HTR-8/SVneo (cell line): ENCODE measurements at regions not wholly inside any gene's neighbourhood (a gene's known extent, or its start where the extent isn't known, plus 50 kb on each side); places are given as distances from the start of the nearest gene placed in this dataset.

Experiments
- DNase-seq: peaks from one replicate; pipeline ENCODE4 v3.0.0; 2011; ENCODE audit warnings: low spot score, mixed read lengths; ENCODE audit not compliant: insufficient read length
- FAIRE-seq: peaks from 2 replicates; lab custom pipeline; 2011; peaks lifted over from hg19 to GRCh38; lab: Jason Lieb, UNC

DNA sequence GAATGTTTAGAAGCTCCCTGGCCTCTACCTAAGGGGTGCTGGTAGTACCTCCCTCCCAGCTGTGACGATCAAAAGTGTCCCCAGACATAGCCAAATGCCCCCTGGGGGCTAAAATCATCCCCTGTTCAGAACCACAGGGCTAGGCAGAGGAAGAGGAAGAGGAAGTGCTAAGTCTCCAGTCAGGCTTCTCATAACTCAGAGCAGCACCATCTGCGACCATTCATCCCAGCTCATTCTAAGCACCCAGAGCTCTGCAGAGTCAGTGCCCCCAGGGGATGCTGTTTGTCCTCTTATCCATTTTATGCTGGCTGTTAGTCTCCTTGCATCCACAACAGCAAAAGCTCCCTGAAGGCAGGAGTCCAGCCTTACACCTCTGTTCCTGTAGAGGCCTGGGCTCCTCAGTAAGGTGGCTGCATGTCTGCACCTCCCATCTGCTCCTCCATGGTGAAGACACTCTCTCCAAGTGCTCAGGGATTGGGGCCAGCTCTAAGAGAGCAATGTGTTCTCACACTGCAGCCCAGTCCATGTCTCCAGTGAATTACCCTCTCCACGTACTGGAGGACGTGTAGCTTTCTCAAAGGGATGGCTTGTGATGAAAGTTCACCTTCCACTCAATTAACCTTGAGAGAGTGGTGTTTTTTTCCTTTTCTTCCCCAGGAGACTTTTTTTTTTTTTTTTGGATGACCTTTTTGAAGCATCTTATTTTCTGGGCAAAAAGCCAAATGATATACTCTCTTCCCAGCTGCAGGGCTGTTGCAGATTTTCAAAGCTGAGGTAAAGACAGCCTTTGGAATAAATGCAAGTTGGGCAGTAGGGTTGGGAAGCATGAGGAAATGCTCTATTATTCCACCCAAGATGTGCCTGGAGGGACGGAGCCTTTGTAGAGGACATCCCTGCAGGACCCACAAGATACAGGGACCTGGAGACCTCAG lies 158.9 kb upstream of the SLC14A2 start:
- no peak for DNase-seq

GRCh38 chr18:45458033-45458432 lies 157.2 kb upstream of the SLC14A2 start:
- no peak for DNase-seq
- FAIRE-seq, result no peak

More for the DNA sequence above, 158.9 kb upstream of the SLC14A2 start:
- no peak for FAIRE-seq

- no peak for FAIRE-seq
These were observed 153.1 kb upstream of the SLC14A2 start for GRCh38 chr18:45462179-45462578.

GRCh38 chr18:45463451-45463850 lies 151.8 kb upstream of the SLC14A2 start:
- FAIRE-seq (no peak), DNase-seq (no peak)

More at GRCh38 chr18:45462179-45462578, 153.1 kb upstream of the SLC14A2 start:
- no peak for DNase-seq

DNA sequence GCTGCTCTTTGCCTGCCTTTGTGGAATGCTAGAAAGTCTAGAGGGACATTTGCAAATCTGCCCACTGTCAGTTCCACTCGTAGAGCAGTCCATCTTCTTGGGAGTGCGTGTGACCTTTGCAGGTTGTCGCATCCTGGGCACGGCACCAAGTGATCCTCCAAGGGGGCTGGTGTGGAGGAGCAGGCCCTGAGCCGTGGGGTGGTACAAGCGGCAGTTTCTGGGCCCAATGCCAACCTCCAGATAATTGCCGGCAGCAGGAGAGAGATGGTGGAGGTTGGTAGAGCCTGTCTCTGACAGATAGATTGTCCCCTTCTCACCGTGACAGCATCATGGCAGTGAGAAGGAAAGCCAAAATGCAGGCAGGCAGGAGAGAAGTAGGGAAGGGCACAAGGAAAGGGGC lies 150.7 kb upstream of the SLC14A2 start:
- no peak for DNase-seq
- no peak for FAIRE-seq

DNA sequence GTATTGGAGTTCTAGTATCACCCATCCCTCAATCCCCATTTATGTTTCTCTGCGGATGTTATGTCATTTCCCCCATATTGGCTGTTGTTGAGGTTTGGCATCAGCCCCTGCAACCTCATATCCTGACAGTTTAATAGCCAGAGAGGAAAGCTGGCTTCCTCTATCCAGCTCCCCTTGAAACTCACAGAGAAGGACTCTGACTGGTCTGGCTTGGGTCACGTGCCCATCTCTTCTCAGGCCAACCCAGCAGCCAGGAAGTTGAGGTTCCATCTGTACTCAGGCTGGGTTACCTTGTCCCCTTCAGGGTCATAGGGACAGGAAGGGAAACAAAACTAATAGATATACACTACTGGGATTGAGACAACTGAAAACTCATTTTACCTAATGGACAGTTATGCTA lies 148.0 kb upstream of the SLC14A2 start:
- DNase-seq (no peak), FAIRE-seq (no peak)

- no peak for DNase-seq
- no peak for FAIRE-seq
These were observed 147.3 kb upstream of the SLC14A2 start for GRCh38 chr18:45467945-45468344.

- FAIRE-seq (no peak), DNase-seq (no peak)
These were observed 136.4 kb upstream of the SLC14A2 start for GRCh38 chr18:45478889-45479288.

- FAIRE-seq, result no peak
These were observed 134.9 kb upstream of the SLC14A2 start for GRCh38 chr18:45480219-45481015.

GRCh38 chr18:45481821-45482220 lies 133.5 kb upstream of the SLC14A2 start:
- no peak for DNase-seq
- no peak for FAIRE-seq

More at GRCh38 chr18:45480219-45481015, 134.9 kb upstream of the SLC14A2 start:
- no peak for DNase-seq

GRCh38 chr18:45482286-45482685 lies 133.0 kb upstream of the SLC14A2 start:
- DNase-seq (no peak), FAIRE-seq (no peak)

- no peak for DNase-seq
- no peak for FAIRE-seq
These were observed 127.7 kb upstream of the SLC14A2 start for GRCh38 chr18:45487581-45487980.

GRCh38 chr18:45488645-45489044 lies 126.6 kb upstream of the SLC14A2 start:
- DNase-seq, result no peak
- FAIRE-seq, result no peak

DNA sequence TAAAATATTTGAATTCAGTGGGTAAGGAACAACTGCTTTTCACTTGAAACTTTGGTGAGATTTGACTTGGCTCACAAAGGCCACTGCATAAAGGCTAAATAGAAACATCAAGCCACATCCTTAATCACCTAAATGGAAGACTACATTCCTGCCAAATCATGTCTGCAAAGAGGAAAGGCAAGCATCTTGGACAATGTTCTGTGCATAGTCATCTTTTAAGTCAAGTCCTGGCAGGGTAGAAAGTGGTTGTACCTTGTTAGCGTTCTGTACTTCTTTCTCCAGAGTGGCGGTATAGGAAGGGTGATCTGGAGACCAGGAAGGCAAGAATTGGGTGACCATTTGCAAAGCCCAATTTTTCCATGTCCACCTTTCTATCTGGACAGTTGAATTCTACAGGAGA lies 121.4 kb upstream of the SLC14A2 start:
- FAIRE-seq (no peak), DNase-seq (no peak)

- FAIRE-seq, result no peak
These were observed 120.5 kb upstream of the SLC14A2 start for GRCh38 chr18:45494811-45495210.

DNA sequence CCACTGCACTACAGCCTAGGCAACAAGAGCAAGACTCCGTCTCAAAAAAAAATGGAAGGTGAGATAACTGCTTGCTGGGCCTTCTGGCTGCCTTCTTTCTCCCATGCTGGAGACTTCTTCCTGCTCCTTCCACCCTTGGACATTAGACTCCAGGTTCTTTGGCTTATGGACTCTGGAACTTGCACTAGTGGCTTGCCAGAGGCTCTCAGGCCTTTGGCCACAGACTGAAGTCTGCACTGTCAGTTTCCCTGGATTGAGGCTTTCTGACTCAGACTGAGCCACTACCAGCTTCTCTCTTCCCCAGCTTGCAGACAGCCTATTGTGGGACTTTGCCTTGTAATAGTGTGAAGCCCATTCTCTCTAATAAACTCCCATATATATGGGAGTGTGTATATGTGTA lies 118.5 kb upstream of the SLC14A2 start:
- no peak for DNase-seq
- no peak for FAIRE-seq

More at GRCh38 chr18:45494811-45495210, 120.5 kb upstream of the SLC14A2 start:
- DNase-seq, result no peak

DNA sequence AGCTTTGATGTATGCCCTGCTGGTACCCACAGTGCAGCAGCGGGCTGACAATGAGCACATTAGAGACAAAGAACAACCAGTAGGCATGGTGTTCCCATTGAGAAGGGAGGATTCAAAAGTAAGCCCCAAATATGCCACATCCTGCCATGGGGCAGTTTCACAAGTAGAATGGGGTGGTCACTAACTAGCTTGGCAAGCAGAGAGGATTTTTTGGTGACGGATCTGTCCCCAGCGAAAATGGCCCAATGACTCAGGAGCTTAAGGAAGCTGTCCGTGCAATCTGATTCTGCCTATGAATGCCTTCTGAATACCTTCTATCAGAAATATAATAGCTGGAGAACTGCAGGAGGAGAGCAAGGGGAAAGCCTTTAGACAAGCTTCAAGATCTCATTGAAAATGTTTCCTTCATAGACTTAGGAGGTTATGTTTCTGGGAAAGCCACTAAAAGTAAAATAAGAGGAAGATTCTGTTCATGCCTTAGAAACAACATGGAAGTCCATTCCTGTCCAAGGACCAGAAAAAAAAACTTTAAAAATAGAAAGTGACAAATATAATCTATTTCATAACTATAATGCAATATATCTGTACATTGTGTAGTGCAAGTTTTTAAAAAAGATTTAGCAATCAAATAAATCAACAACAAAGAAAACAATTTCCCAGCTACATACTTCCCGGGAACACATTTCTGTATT lies 117.5 kb upstream of the SLC14A2 start:
- FAIRE-seq (no peak), DNase-seq (no peak)

- DNase-seq (no peak), FAIRE-seq (no peak)
These were observed 117.0 kb upstream of the SLC14A2 start for GRCh38 chr18:45498287-45498658.

DNA sequence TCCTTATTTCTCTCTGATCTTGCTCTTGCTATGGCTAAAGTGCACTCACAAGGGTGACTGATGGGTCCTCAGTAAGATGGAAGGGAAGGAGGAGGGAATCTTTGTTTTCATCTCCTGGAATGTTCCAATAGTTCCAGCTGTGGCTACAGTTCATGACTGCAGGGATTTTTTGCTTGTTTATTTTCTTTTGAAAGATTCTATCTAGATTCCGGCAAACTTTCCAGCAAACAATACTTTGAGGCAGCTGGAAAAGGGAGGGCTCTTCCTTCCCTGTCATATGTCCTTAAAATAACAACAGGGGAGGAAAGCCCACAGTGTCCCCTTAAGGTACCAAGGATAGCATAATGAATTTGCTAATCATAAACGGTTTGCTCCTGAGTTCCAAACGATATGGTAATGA lies 111.3 kb upstream of the SLC14A2 start:
- FAIRE-seq (no peak), DNase-seq (no peak)

- DNase-seq (no peak), FAIRE-seq (no peak)
These were observed 109.6 kb upstream of the SLC14A2 start for GRCh38 chr18:45505497-45506206.
